Choroid plexus epithelial cell (primary cell): ENCODE measurements at regions not wholly inside any gene's neighbourhood (a gene's known extent, or its start where the extent isn't known, plus 50 kb on each side); places are given as distances from the start of the nearest gene placed in this dataset.

Source experiments
- DNase-seq: peaks from one replicate; pipeline ENCODE4 v3.0.0-alpha.2; 2010; ENCODE audit warnings: low read depth
- H3K4me3 ChIP-seq: 2 replicates; pipeline ENCODE4 v1.5.1; 2011; ENCODE audit warnings: low read depth, mild to moderate bottlenecking, control low read depth, low read length, moderate library complexity
- CTCF ChIP-seq: conservative IDR thresholded peaks from 2 replicates; pipeline ENCODE4 v1.5.1; 2011; ENCODE audit warnings: low read depth, mild to moderate bottlenecking, control low read depth, inconsistent platforms, low read length, moderate library complexity

DNA sequence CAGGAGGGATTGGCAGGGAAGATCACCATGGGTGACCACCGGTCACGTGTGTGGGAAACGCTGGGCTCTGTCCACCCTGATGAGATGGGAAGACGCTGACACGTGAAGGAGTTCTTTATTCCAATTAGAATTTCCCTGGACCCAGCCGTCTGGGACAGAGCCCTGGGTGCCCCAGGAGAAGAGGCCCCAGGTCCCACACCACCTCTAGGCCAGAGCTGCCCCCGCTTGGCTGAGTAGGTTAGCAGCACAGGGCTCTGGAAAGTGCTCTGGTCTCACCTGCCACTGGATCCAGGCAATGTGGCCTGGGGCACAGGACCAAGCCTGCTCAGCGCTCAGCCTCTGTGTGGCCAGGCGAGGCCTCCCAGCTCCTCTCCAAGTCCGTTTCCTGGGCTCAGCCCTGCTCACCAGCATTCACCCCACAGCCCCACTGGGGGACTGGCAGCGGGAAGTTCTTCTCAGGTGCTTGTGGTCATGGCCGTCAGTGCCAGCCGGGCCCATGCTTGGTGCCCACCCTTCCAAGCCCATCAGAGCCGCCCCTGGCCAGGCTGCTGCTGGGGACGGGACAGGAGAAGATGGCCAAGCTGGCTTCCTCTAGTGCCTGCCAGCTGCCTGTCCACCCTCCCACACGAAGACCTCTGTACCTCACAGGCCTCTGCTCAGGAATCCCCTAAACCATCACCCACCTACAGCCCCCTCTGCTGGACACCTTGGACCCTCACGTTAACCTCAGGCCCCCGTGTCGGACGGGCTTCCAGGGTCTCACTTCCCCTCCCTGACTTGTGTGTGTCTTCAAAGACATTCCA lies 62.5 kb upstream of the FGF3 start:
- TF ChIP-seq CTCF: peak; percentile 25
- no peak for DNase-seq
- H3K4me3 ChIP-seq: no peak overlapping the region

DNA sequence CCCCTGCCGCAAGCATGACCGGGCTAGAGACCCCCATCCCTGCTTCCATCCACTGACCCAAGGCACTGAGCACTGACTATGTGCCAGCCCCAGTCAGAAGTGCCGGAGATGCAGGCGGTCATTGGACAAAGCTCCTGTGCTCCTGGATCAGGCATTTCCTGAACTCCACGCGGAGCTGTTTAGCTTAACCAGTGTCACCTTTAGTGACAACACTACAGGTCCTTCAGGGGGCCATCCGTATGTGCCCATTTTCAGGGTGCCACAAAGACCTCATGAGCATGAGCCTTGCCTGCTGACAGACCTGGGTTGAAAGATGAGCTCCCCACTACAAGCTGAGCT lies 63.0 kb upstream of the FGF3 start:
- no peak overlapping the region for H3K4me3 ChIP-seq
- TF ChIP-seq CTCF: no peak
- no peak for DNase-seq

- no peak overlapping the region for H3K4me3 ChIP-seq
- no peak for TF ChIP-seq CTCF
- DNase-seq: no peak
Observed at GRCh38 chr11:69883292-69884255, 64.4 kb upstream of the FGF3 start.

- DNase-seq: no peak
- TF ChIP-seq CTCF: no peak
Observed at GRCh38 chr11:69884286-69884685, 65.1 kb upstream of the FGF3 start.

GRCh38 chr11:69884751-69885150 lies 65.5 kb upstream of the FGF3 start:
- TF ChIP-seq CTCF: no peak
- H3K4me3 ChIP-seq: no peak overlapping the region
- DNase-seq: no peak

More at GRCh38 chr11:69884286-69884685, 65.1 kb upstream of the FGF3 start:
- H3K4me3 ChIP-seq: no peak overlapping the region

- DNase-seq: no peak
- TF ChIP-seq CTCF: no peak
Observed at GRCh38 chr11:69887330-69887729, 68.1 kb upstream of the FGF3 start.

More at GRCh38 chr11:69887330-69887729, 68.1 kb upstream of the FGF3 start:
- no peak overlapping the region for H3K4me3 ChIP-seq
